Tibial nerve (tissue), 3 donors: ENCODE measurements at regions not wholly inside any gene's neighbourhood (a gene's known extent, or its start where the extent isn't known, plus 50 kb on each side); places are given as distances from the start of the nearest gene placed in this dataset.

Experiments used
- CTCF ChIP-seq, 5 experiments: fragments of 200-600 bp in 3 of 5; fragments of 450-650 bp in 2 of 5; sonication (generic) in 3 of 5; IDR thresholded peaks; one replicate each; pipeline ENCODE4 v1.5.1; 2016 to 2019; ENCODE audit warnings: antibody characterized with exemption in 5 of 5, mild to moderate bottlenecking in 3 of 5, moderate library complexity in 2 of 5
- POLR2A ChIP-seq, 2 donors: fragments of 450-650 bp; IDR thresholded peaks; one replicate each; pipeline ENCODE4 v1.6.1; 2017; ENCODE audit warnings: antibody characterized with exemption in 2 of 2, mild to moderate bottlenecking in 2 of 2, moderate library complexity in 2 of 2

- TF ChIP-seq CTCF (IDR thresholded peaks at IDR 0.05) = no peak
- TF ChIP-seq POLR2A (IDR thresholded peaks at IDR 0.05) = no peak
These were observed 246.3 kb downstream of the SUCLG1 start for GRCh38 chr2:84212611-84213314.
